Left lobe of liver (tissue), 2 donors: ENCODE measurements at regions not wholly inside any gene's neighbourhood (a gene's known extent, or its start where the extent isn't known, plus 50 kb on each side); places are given as distances from the start of the nearest gene placed in this dataset.
A peak's percentile ranks its signal among the peaks of the same experiment; 100 is the strongest.

ENCODE experiments used
- ATAC-seq: fragments of 200-7000 bp; cut with Tn5 transposase; one replicate; pipeline ENCODE4 v1.9.1; 2020; ENCODE audit warnings: mild to moderate bottlenecking, moderate library complexity
- DNase-seq: peaks from one replicate; pipeline ENCODE4 v3.0.0-alpha.2; 2020; ENCODE audit warnings: low spot score
- donor health status: DM: no; HTN: no; CAD: no; lungs with moderate emphysema.
- donor health status: DM: no; HTN: yes; CAD: no.

DNA sequence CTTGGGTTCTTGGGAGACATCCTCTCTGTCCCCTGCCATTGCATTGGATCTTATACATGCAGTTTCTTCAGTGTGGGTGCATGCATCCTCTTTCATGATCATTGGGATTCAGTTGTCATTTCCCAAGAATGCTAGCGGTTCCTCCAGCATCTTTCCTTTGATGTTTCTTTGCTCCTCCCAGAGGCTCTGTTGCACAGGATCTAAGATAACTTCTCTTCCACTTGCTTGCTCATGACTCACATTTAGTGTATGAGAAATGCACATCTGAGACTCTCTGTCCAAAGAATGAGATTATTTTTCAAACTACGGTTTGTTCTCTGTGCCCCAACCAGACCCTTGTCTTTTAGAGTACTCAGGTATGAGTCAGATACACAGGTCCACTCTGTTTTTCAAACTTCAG lies 197.1 kb downstream of the NDFIP2 start:
- ATAC-seq = no peak
- no peak for DNase-seq

DNA sequence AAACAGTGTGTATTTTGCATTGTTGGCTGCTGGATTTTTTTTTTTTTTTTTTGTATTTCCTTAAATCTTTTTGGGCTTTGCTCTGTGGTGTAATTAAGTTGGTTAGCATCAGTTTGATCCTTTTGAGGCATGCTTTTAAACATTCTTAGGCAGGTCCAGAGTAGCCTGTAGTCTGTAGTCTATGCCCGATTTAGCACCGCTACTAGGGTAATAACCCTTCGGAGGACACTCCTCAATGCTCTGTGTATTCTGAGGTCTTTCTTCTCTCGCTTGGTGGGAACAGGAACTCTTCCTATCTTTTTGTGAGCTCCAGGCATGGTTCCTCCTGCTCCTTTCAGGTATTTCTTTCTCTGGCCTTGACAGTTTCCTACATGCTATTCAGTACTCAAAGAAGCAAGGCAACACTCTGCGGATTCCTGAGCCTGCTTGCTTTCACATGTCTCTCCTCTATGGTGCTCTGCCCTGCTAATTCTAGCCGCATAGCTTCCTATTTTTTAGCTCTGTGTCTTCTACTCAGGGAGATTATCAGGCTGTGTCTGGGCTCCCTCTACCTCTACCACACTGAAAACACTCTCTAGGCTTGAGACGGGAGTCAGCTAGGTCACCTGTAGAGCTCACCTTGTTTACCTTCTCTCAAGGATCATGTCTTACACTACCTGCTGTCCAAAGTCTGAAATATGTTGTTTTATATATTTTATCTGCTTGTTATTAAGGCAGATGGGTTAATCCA lies 195.1 kb downstream of the NDFIP2 start:
- no peak for ATAC-seq
- DNase-seq = no peak

DNA sequence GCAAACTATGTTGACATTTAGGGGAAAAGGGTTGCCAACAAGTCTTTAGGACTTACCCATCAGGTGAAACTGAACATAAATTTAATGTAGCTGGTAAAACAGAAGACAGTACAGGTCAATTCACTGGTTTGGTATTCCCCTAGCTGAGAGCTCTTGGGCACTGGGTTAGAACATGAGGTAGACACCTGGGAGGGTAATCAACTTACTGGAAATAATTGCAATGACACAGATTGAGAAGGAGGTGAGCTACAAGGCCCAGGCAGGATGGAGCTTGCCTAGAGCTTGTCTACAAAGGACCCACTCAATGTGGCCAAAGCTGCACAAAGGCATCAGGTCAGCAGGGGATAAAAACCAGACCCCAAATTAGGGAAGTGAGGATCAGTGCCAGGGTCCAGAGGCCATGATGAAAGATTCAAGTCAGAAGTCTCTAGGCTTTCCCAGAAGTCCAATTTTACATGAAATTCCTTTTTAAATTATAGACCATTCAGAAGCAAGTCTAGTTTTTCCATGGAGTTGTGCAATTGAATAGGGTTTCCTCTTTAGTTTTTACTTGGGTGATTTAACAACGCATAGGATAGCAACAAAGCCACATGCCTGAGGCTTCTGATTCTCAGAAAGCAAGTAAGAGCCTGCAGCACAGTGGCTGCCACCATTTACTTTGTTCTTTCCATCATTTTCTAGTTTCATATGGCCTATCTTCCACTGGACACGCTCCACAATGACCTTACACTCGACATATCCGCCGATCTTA lies 194.0 kb downstream of the NDFIP2 start:
- ATAC-seq (no peak), DNase-seq (no peak)

DNA sequence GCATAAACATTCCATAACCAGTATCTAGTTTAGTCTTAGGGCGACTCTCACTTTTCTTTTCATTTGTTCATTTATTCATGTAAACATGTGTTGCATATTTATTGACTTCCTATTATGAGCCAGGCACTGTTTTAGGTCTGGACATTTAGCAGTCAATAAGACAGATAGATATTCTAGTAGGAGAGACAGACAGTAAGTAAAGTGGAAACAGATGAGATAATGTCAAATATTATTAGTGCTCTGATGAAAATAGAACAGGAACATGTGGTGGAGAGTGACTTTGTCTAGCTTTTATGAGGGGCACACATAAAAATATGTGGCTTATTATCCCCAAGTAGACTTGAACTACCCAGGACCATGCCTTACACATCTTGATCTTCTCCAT lies 193.0 kb downstream of the NDFIP2 start:
- no peak for DNase-seq
- ATAC-seq = no peak

DNA sequence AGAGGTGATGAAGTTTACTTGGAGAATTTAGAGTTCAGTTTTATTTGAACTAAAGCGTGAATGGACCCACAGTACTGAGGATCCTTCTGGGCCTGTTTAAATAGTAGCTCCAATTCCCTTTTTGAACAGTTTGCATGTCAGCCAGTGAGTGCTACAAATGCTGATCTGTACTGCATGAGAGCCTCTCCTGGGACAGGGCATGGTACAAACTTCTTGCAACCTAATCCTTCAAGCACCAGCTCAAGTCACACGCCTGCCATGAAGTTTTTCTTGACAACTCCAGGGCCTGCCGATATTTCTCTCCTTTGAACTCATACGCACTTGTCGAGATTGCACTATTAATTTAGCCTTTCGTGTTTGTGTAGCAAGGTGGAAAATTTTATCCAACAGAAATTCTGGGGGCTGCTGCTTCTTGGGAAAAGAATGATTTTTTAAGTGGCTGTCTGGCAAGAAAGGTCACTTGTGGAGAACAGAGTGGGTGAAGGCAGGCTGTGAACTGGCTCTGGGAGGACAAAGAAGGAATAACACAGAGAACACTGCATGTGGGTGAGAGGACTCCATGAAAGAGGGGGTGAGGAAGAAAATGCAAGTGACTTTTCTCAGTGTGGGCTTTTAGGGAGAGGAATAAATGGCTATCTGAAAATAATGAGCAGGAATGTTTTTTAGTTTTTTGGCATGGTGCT lies 192.5 kb downstream of the NDFIP2 start:
- no peak for DNase-seq

DNA sequence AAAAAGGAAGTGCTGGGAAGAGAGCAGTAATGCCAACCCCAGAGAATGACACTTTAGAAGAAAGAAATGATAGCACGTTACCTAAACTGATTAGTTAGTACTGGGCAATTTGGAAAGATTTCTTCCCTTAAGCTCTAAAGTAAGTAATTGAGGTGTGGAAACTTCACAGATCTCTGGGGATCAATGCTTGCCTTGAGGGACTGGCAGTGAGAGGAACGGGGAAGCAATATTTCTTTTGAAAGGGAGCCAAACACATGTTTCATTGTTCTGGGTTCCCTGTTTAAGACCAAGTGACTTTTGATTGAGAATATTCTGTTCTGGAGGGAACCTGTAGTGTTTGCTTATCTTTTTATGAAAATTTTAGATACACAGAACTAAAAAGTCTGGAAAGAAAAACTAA lies 190.5 kb downstream of the NDFIP2 start:
- DNase-seq = no peak
- no peak for ATAC-seq

More for the DNA sequence above, 192.5 kb downstream of the NDFIP2 start:
- no peak for ATAC-seq

DNA sequence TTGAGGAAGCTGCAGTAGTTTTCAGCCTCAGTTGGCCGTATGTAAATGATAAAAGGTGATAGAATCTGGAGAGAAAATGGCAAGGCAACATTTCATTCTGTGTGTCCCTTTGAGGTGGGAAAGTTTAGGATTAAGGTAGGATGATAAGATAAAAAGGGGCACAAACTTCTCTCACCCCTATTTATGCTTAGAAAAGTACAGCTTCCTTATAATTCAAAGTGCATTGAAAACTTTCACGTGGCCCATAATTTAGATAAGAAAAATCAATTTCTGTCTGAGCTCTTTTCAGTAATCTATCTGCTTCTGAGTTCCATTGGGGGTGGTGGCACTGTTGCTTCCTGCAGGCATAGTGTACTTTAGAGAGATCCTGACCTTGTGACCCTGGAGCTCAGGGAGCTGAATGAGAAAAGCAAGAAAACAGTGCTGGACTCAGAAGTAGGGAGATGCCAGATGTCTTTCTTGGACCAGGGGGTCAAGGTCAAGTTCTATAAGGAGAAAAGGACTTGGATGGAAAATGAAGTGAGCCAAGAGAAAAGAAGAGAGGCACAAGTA lies 187.3 kb downstream of the NDFIP2 start:
- ATAC-seq (no peak), DNase-seq (no peak)

DNA sequence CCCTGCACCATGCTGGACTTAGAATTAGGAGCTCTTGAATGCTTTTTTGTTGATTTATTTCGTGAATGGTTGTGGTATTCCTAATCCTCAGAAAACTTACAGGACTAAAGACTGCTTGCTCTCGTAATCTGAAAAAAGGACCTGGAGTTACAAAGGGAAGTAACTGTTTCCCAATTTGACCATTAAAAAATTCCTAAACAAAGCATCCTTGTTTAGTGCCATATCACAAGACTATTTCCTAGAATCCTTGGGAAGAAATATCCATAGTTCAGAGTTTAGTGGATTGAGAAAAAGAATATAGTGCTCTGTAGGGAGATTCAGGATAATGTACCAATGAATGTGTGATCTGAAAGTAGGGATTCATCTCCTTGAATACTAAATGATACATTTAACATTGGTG lies 186.8 kb downstream of the NDFIP2 start:
- DNase-seq (no peak), ATAC-seq (no peak)

DNA sequence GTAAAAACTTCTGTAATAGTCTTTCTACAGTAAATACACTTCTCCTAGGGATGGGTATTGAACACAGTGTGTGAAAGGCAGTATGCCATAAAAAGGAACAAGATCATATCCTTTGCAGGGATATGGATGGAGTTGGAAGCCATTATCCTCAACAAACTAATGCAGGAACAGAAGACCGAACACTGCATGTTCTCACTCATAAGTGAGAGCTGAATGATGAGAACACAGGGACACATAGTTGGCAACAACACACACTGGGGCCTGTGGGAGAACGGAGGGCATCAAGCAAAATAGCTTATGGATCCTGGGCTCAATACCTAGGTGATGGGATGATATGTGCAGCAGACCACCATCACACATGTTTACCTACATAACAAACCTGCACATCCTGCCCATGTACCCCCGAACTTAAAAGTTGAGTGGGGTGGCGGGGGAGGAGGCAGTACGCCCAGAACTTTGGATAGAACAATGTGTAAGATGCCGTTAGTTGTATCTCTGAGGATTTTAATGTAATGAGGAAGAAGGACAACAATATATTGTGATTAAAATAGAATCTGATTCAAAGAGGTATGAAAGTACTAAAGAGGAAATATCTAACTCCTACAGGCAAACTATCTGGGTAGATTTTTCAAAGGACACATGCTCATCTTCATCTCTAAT lies 183.2 kb downstream of the NDFIP2 start:
- DNase-seq (no peak), ATAC-seq (no peak)

DNA sequence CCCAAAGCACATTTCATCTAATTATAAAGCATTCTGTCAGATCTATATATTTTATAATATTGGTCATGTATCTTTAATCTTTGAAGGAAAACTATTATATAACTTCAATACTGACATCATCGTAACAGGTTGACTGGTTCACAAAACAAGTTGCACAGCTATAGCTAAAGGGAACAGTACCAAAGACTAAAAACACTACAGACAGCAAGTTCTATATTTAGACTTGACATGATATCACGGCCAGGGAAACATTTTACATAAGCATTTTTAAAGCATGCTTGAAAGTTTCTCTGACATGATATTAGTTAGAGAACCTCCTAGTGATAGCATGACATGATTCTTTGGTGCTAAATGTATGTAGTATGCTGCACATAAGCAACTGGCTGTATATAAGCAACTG lies 182.5 kb downstream of the NDFIP2 start:
- DNase-seq (no peak), ATAC-seq (no peak)

DNA sequence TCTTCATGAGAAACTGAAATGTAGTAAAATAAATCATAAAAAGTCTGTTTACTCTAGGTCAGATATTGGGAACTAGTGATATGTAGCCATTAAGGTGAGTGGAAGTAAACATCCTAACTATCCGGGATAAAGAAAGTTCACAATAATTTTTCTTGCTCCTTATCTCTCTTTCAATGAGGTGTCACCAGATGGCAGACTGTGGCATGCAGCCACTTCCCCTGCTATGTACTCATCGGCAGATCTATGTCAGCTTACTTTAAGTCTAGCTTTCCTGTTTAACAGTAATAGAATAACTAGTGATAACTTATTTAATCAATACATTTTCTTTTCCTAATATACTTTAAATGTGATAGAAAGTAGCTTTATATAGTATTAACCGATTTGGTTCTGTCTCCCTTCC lies 181.9 kb downstream of the NDFIP2 start:
- DNase-seq = no peak
- ATAC-seq = no peak

DNA sequence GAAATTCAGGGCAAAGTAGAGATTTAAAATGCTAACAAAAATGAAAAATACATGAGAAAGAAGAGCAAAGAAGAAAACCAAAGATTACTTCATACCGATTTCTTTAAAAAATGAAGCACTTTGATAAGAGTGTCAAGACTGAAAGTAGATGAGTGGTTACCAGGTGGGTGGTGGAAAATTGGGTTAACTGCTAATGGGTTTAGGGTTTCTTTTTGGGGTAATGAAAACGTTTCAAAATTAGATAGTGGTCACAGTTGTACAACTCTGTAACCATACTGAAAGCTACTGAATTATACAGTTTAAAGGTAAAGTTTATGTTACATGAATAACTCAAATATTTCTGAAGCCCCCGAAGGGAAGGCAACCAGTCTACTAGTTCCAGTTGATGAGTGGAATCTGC lies 179.4 kb downstream of the NDFIP2 start:
- no peak for ATAC-seq
- no peak for DNase-seq

DNA sequence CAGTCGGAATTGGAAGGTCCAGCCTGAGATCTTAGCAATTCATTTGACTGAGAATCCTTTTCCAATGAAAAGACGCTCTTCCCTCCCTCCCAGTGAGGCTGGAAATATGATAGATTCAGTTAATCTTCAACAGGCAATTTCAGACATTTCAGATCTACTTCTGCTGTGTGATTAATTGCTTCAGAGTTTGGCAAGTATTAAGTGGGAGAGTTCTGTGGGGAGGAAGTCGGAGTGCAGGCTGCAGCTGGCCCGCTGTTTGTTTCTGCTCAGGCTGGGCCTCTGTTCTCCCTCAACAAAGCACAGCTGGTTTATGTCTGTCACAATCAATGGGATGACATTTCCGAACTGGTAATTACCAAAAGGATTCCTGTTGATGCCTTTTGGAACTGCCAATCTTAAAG lies 178.2 kb downstream of the NDFIP2 start:
- DNase-seq (no peak), ATAC-seq (peak; percentile 31)

DNA sequence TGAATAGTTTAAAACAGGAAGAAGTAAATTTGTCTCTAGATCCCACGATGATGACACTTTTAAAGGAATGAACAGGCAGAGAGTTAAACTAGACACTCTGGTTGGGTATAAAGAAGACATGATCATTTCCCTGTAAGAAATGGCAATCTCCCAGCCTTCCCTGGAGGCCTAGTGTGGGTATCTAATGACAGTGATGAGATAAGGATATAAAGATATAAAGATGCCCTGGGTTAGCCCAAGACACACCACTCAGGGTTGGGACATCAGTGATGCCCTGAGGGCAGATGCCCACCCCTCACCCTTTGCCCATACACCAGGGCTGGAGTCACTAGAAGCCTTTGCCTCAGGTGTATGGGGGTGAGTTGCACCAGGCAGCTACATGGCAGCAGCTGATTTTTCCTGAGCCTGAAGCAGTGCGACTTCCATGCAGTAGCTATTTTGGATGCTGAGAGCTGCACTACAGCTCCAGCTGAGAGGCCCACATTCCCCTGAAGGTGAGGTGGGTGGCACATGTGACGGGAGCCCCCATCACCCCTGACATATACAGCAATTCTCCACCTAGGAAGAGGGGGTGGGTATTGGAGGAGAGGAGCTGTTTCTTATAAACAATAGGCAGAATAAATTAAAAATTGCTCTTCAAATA lies 177.5 kb downstream of the NDFIP2 start:
- DNase-seq (no peak), ATAC-seq (no peak)

DNA sequence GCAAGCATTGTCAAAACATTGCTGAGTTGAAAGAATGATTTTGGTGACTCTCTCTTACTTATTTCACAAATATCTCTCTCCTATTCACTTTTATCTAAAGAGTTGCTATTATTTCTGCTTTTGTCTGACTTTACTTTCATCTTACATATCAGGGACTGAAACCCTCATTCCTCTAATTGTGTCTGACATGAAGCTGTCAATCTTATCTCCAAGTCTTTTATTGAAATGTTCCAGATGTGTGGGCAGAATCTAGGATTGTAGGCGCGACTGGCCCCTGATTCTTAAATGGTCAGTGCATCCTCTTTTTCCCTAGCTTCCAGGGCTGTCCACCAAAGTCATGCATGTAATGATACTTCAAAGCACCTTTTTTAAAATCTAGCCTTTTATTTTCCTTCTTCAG lies 174.6 kb downstream of the NDFIP2 start:
- DNase-seq (no peak), ATAC-seq (no peak)

DNA sequence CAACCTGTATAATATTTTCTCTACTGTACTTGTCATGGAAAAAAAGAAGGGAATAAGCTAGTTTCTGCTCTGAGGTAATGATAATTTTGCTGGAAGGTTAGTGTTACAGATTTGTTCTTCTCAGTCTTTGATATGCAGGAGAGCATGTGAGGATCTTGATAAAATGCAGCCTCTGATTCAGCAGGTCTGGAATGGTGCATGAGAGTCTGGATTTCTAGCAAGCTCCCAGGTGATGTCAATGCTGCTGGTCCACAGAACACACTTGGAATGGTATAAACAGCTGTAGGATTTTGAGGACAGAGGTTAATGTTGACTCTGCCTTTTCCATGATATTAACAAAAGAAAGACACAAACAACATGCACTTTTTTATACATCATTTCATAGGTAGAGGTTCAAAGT lies 173.6 kb downstream of the NDFIP2 start:
- no peak for DNase-seq

DNA sequence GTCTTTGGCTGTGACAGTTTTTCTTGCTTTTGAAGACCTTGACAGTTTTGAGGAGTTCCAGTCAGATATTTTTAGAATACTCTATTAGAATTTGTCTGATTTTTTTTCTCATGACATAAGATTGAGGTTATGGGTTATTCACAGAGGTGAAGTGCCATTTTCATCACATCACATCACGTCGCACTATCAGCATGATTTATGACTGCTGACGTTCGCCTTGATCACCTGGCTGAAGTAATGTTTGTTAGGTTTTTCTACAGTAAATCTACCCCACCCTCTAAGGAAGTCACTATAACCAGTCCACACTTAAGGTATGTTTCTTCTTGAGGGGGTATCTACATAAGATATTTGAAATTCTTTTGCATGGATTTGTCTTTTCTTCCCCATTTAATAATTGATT lies 169.7 kb downstream of the NDFIP2 start:
- no peak for ATAC-seq
- no peak for DNase-seq

More for the DNA sequence above, 173.6 kb downstream of the NDFIP2 start:
- no peak for ATAC-seq

DNA sequence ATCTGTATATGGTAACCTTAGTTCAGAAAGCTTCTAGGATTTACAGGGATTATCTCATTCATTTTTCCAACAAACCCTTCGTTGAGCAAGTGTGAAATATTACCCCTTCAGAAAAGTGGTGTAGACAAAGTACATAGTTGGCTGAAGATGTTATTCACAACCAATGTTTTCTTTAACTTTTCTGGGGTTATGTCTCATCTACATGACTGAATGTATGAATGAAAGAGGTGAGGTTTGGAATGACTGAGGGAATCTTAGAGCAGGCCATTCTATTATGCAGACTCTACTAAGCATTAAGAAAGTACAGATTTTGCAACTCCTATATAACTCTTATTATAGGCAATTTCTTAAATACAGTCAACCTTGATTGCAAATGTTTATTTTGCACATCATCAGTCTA lies 167.2 kb downstream of the NDFIP2 start:
- ATAC-seq (no peak), DNase-seq (no peak)

DNA sequence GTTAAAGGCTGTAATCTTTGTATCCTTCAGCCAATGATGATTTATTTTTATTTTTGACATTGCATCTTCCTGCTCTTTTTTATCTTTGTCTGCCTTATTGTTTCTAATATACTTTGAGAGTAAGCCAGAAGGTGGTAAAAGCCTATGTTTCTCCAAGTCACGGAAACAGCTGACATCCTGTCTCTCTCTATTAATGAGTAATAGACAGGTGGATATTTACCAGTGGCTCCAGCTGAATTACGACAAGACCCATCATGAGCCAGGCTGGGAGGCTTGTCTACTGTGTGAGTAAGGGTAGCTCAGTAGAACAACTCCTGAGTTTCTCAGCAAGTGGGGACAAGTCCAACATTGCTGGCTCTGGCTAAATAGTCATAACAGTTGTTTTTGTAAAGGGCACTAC lies 166.6 kb downstream of the NDFIP2 start:
- ATAC-seq = no peak
- no peak for DNase-seq

DNA sequence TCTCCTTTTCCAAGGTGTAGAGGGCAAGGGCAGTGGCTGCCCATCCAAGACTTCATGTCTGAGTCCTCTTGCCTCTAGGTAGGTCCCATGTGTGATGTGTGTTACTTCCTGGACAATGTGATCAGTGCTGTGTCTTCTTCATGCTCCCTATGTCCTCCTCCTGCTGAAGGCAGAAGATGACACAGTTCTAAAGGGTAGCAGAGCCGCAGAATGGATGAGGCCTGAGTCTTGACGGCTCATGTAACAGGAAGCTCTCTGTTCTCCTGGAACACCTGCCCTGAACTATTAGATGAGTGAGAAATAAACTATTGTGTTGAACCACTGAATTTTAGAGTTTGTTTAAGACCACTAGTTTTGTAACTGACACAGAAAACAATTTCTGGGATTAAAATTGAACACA lies 165.9 kb downstream of the NDFIP2 start:
- DNase-seq (no peak), ATAC-seq (no peak)

DNA sequence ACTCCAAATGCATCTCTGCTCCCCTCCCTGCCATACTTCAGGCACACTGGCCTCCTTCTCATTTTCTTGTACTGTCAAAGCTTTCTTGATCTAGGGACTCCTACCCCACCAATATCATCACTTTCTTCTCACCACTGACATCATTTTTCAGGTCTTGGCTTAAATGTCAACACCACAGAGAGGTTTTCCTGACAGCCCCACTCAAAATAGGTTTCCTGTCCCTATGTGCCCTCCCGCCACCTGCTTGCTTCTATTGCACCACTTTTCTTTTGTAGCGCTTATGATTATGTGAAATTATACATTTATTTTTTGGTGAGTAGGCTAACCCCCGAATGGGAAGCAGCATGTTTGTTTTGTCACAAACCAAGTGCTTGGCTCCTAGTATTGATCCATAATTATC lies 164.6 kb downstream of the NDFIP2 start:
- DNase-seq = no peak
- no peak for ATAC-seq
